A673 (cell line): ENCODE measurements at regions not wholly inside any gene's neighbourhood (a gene's known extent, or its start where the extent isn't known, plus 50 kb on each side); places are given as distances from the start of the nearest gene placed in this dataset.

ENCODE experiments used
- BruUV-seq: library from RNA; stranded (reverse); fragments of 400-500 nt; replicated peaks from 2 replicates; lab custom pipeline; 2021; lab: Mats Ljungman, UMichigan
- CTCF ChIA-PET: fragments of 300-600 bp; sonication (Branson Sonifier 250); formaldehyde crosslinking; loops from one replicate; lab custom pipeline; 2022; ENCODE audit warnings: antibody characterized with exemption; lab: Charles Lee
- POLR2A ChIA-PET: fragments of 300-600 bp; sonication (Branson Sonifier 250); formaldehyde crosslinking; loops from one replicate; lab custom pipeline; 2022; ENCODE audit warnings: antibody characterized with exemption; ENCODE audit not compliant: low non-redundant PET; lab: Charles Lee
- DNase-seq: peaks from one replicate; pipeline ENCODE4 v3.0.0-alpha.2; 2015; ENCODE audit warnings: low spot score
- H3K27ac ChIP-seq: fragments of 200-600 bp; sonication (generic); 2 replicates; pipeline ENCODE4 v1.5.1; 2016; ENCODE audit warnings: mixed run types, low read depth, mild to moderate bottlenecking, mixed read lengths, antibody characterized with exemption, low read length; ENCODE audit not compliant: poor library complexity, severe bottlenecking
- H3K27me3 ChIP-seq: fragments of 200-600 bp; sonication (generic); replicated peaks from 2 replicates; pipeline ENCODE4 v1.6.1; 2017; ENCODE audit warnings: mixed run types, low read depth, mild to moderate bottlenecking, mixed read lengths, antibody characterized with exemption, low read length; ENCODE audit not compliant: insufficient read depth, poor library complexity
- H3K36me3 ChIP-seq: fragments of 200-600 bp; sonication (generic); 2 replicates; pipeline ENCODE4 v1.6.1; 2016; ENCODE audit warnings: mixed run types, mild to moderate bottlenecking, mixed read lengths, antibody characterized with exemption, low read length; ENCODE audit not compliant: insufficient read depth, poor library complexity, severe bottlenecking
- H3K4me1 ChIP-seq: fragments of 200-600 bp; sonication (generic); 2 replicates; pipeline ENCODE4 v1.6.1; 2017; ENCODE audit warnings: mixed run types, mild to moderate bottlenecking, mixed read lengths, antibody characterized with exemption, low read length; ENCODE audit not compliant: insufficient read depth, poor library complexity, severe bottlenecking
- H3K4me3 ChIP-seq: fragments of 200-600 bp; sonication (generic); 2 replicates; pipeline ENCODE4 v1.5.1; 2016; ENCODE audit warnings: low read depth, mixed run types, mild to moderate bottlenecking, mixed read lengths, low read length; ENCODE audit not compliant: poor library complexity, severe bottlenecking
- H3K9me3 ChIP-seq: fragments of 200-600 bp; sonication (generic); 2 replicates; pipeline ENCODE4 v1.6.1; 2016; ENCODE audit warnings: mixed run types, low read depth, mild to moderate bottlenecking, mixed read lengths, antibody characterized with exemption, low read length; ENCODE audit not compliant: poor library complexity, severe bottlenecking
- CTCF ChIP-seq: fragments of 300-800, 200-600 bp; sonication (generic); conservative IDR thresholded peaks from 2 replicates; pipeline ENCODE4 v1.5.1; 2017; ENCODE audit warnings: low read depth, mild to moderate bottlenecking, antibody characterized with exemption, low read length, moderate library complexity, mixed read lengths
- EZH2 ChIP-seq: fragments of 200-600 bp; sonication (generic); IDR thresholded peaks from 2 replicates; pipeline ENCODE4 v1.6.1; 2017; ENCODE audit warnings: borderline replicate concordance, low read depth, mild to moderate bottlenecking, mixed read lengths, antibody characterized with exemption, low read length; ENCODE audit not compliant: poor library complexity, severe bottlenecking
- intact Hi-C: fragments of 100-400 bp; cut with micrococcal nuclease; formaldehyde crosslinking; loops from one replicate; pipeline ENCODE4 v1.10.0; 2022; ENCODE audit not compliant: unreplicated experiment

GRCh38 chr3:143192193-143192592 is 72.6 kb downstream of the CHST2 start:
- ChIA-PET CTCF (no interaction called here), POLR2A (no interaction called here)
- Histone ChIP-seq H3K4me3 (no peak overlapping the region), H3K9me3 (no peaks in the 10 kb centered on the region), H3K36me3 (no peaks in the 10 kb centered on the region), H3K27me3 (no peaks in the 10 kb centered on the region), H3K4me1 (no peaks in the 10 kb centered on the region), H3K27ac (no peak overlapping the region)
- no peak for DNase-seq
- intact Hi-C loops = no loop called here
- TF ChIP-seq EZH2 (no peak), CTCF (no peak)
- BruUV-seq = no TSS peak

GRCh38 chr3:143200001-143200924 is 80.7 kb downstream of the CHST2 start:
- Histone ChIP-seq H3K27ac (no peak overlapping the region), H3K9me3 (no peaks in the 10 kb centered on the region), H3K4me3 (no peak overlapping the region), H3K36me3 (no peaks in the 10 kb centered on the region), H3K4me1 (no peaks in the 10 kb centered on the region), H3K27me3 (no peaks in the 10 kb centered on the region)
- POLR2A ChIA-PET = no interaction called here
- BruUV-seq = no TSS peak
- TF ChIP-seq CTCF (no peak), EZH2 (no peak)
- CTCF ChIA-PET = no interaction called here
- peak; percentile 35 for DNase-seq
- intact Hi-C loops = no loop called here

- POLR2A ChIA-PET = no interaction called here
- DNase-seq = no peak
- H3K36me3 ChIP-seq = no peaks in the 10 kb centered on the region
- CTCF ChIA-PET = no interaction called here
- no peaks in the 10 kb centered on the region for H3K27me3 ChIP-seq
- H3K27ac ChIP-seq = no peak overlapping the region
- intact Hi-C loops = no loop called here
- H3K9me3 ChIP-seq = no peaks in the 10 kb centered on the region
- TF ChIP-seq CTCF (no peak), EZH2 (no peak)
- H3K4me3 ChIP-seq = no peak overlapping the region
- no peaks in the 10 kb centered on the region for H3K4me1 ChIP-seq
- no TSS peak for BruUV-seq
Observed at GRCh38 chr3:143201045-143201444, 81.5 kb downstream of the CHST2 start.
